H54 (cell line): ENCODE measurements at regions not wholly inside any gene's neighbourhood (a gene's known extent, or its start where the extent isn't known, plus 50 kb on each side); places are given as distances from the start of the nearest gene placed in this dataset.
"Not testable (repeated sequence)": the region's sequence is repeated elsewhere in the genome, so short reads cannot be mapped to it uniquely, and the experiment has no call there.

Source experiments
- DNase-seq: peaks from one replicate; pipeline ENCODE4 v3.0.0; 2011; ENCODE audit warnings: low spot score, mixed read lengths; ENCODE audit not compliant: insufficient read length
- FAIRE-seq: peaks from 3 replicates; lab custom pipeline; 2011; peaks lifted over from hg19 to GRCh38; lab: Jason Lieb, UNC

DNA sequence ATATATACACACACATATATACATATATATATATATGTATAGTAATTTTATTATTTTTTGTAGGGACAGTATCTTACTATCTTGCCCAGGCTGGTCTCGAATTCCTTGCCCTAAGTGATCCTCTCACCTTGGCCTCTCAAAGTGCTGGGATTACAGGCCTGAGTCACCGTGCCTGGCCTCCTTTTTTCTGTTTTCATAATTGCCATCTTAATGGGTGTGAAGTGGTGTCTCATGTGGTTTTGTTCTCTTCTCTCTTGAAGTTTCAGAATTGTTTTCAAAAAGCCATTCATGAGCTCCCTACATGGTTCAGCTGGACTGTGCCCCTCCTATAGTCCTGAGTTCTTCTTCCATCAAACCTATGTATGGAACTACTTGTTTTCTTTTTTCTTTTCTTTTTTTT lies 88.9 kb upstream of the CRYM start:
- FAIRE-seq, DNase-seq: not testable (repeated sequence)

DNA sequence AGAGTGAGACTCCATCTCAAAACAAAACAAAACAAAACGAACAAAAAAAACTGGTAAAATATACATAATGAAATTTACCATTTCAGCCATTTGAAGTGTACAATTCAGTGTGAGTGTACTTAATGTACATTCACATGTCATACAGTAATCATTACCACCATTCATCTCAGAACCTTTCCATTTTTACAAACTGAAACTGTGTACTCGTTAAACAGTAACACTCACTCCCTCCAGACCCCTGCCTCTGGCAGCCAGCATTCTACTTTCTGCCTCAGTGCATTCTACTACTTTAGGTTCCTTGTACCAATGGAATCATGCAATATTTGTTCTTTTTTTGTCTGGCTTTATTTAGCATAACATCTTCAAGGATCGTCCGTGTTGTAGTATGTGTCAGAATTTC lies 87.5 kb upstream of the CRYM start:
- DNase-seq, FAIRE-seq: not testable (repeated sequence)

DNA sequence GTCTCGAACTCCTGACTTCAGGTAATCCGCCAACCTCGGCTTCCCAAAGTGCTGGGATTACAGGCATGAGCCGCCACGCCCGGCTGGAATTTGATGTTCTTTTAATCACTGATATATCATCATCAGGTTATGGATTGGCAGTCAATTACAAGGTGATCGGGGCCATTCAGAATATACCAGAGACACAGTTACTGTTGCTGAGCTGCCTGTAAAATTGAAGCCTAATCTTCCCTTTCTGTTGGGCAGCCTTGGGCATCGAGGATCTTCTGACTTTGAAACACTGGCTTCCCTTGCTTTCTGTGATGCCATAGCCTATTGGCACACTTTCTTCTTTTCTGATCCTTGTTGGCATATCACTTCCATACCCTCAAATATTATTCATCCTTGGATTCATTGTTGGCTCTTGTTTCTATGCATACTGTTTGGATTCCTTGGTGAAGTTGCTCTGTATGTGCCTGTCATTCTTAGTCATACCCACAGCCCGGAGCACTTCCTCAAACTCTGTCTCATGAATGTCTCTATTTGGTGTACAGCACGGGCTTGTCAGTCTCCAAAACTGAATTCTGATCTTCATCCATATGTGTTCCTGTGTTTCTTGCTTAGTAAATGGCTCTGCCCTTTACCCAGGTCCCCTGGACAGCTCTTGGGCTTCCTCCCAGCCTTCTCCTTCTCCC lies 85.6 kb upstream of the CRYM start:
- FAIRE-seq, result peak; percentile 33
- DNase-seq, result not testable (repeated sequence)

DNA sequence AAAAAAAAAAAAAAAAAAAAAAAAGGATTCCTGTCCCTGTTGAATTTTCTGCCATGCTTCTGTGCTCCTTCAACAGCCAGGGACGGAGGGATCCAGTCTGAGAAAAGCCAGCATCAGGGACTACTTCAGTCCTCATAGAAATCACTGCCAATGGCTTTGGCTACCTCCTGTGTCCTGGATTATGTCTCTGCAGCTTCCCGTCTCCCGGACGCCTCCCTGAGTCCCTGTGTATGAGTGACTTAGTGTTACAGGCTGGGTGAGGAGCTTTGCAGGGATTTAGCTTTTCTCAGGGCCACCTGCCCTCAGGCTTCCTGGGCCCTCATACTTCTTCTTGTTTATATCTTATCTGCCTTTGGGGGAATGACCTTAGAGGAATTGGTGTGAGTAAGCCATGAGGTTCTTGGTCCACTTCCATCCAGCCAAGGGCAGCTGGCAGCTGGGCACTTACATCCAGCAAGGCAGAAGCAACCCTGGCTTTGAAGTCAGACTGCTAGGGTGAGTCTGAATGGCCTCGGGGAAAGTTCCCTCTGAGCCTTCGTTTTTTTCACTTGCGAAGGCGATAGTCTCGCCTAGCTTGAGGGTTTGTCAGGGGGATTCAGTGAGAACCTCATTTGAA lies 83.6 kb upstream of the CRYM start:
- DNase-seq (peak; percentile 25), FAIRE-seq (peak; percentile 90)

DNA sequence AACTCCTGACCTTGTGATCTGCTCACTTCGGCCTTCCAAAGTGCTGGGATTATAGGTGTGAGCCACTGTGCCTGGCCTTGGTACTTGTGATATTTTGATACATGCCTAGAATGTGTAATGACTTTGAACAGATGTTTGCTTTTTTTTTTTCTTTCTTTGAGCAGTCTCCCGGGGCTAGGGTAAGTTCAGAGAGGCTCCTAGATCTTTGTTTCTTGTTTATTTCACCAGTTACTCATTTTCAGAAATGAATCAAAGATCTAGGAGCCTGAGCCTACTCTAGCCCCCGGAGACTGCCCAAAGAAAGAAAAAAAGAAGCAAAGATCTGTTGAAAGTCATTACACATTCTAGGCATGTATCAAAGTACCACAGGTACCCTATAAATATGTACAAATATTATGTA lies 83.0 kb upstream of the CRYM start:
- FAIRE-seq, DNase-seq: not testable (repeated sequence)

DNA sequence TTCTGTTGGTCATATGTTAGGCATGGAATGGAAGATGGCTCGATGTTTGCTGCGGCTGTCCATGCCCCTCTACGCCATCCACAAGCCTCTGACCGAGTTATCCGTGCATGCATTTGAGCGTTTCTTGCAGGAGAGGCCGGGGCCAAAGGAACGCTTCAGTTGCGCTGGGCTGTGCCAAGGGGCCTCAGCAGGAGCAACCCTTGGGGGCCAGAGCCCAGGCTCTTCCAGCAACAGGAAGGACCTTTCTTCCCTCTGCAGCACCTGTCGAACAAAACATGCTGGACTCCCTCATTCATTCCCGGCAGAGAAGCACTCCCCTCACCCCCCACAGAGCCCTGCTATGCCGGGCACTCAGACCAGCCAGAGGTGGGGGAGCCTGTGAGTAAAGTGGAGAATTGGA lies 81.4 kb upstream of the CRYM start:
- not testable (repeated sequence) for FAIRE-seq, DNase-seq

DNA sequence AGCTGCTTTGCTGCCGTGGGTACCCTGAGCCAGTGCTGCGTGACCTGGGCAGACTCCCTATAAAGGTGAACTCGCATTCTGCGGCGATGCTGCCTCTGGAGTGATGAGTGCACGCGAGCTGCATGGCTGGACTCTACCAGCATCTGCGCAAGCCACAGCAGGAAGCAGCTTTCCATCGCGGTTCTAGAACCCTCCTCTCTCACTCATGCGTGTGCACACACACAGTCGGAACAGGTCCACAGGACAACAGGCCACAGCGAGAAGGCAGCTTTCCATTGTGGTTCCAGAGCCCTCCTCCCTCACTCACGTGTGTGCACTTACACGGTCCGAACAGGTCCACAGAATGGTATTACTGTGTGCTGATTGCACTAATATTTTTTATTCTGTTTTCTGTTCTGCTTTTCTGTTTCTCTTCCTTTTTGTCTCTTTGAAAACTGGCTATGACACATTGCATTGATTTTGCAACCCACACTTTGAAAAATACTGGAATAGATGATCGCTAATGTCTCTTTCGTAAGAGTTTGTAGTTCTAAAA lies 80.2 kb upstream of the CRYM start:
- DNase-seq, FAIRE-seq: not testable (repeated sequence)

DNA sequence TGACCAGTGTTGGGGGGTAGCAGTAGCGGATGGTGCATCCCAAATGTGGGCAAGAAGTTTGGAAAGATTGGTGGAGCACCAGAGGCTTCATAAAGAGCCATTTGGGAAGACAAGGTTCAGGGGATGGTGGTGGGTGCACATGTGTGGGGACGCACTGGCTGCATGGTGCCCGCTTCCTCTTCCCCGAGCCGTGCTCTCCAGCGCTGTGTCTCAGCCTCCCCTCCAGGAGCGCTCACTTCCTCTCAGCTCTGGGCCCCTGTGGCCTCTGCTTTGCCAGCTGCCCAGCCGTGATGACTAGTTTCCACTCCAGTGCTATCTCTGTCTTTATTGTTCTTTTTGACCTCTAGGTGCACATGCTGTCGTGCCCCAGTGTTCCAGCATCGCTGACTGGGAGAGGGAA lies 78.2 kb upstream of the CRYM start:
- not testable (repeated sequence) for DNase-seq, FAIRE-seq

DNA sequence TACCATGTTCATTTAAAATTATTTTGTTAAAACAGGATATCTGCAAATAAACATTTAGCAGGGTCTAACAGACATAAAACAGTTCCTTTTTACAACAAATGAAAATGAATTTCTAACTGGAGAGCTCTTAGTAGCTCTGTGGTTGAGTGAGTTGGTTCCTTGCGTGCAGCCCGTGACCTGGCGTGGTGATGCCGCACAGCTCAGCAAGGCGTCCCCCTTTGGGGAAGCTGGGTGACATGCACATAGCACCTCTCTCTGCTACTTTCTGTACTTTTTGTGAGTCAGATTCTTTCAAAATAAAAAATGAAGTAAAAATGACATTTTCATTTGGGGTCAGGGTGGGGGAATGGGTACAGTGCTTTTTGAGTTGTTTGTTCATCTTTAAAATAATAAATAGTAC lies 73.3 kb upstream of the CRYM start:
- DNase-seq, FAIRE-seq: not testable (repeated sequence)

DNA sequence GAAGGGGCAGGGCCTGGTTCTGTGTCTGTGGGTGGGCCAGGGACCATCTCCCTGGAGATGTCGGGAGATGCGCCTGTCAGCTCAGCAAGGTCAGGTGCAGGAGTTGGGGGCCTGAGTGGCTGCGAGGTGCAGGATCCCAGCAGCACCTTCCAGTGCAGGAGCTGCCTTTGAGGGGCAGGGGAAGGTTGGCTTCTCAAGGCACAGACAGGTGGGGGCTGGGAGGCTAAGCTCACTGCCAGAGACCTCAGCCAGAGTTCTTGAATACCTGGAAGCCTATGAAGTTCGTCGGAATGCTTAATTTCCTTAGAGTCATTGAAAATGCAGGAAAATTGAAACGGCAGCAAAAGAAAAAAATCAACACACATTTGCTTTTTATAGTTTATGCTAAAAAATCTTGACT lies 72.8 kb upstream of the CRYM start:
- FAIRE-seq, DNase-seq: not testable (repeated sequence)

DNA sequence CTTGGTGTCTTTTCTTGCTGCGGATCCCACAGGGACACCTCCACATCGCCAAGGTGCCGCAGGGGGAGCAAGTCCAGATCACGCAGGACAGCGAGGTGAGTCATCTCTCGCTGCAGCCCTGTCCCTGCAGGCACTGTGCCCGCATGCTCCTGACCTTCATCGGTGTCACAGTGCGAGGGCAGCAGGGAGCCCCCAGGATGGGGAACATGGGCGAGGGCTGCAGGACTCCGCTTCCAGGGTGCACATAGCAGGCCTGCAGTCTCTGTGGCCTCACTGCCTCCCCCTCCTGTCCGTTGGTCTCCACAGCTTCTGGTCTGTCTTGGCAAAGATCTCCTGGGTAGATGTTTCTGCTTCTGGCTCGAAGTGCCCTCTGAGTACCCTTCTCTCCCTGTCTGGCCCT lies 71.2 kb upstream of the CRYM start:
- not testable (repeated sequence) for DNase-seq, FAIRE-seq

DNA sequence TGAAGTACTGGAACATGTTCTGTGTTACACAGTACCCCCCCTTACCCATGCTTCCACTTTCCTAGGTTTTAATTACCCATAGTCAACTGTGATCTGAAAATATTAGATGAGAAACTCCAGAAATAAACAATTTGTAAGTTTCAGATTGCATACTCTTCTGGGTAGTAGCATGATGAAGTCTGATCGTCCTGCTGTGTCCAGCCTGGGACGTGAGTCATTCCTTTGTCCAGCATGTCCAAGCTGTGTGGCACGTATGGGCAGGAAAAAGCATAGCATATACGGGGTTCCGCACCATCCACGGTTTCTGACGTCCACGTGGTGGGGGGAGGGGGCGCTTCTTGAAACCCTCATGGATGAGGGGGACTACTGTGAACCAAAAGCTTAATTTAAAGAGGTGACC lies 70.7 kb upstream of the CRYM start:
- not testable (repeated sequence) for DNase-seq, FAIRE-seq

DNA sequence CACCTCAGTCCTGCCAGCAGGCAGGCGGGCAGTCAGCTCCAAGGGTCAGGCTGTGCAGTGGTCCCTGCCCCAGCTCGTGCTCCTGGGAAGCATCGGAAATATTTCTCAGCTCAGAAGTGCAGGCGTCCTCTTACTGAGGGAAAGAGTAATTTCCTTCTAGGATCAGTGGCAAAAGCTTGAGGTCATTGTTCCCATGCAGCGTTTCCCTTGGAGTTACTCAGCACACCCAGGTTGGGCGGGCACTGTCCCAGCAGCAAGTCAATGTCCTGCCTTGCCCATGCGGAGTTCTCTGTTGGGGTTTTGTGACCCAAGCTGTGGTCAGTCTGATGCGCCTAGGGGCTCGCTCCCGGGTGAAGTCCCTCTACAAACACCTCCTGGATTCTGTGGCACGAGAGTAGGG lies 69.4 kb upstream of the CRYM start:
- FAIRE-seq, DNase-seq: not testable (repeated sequence)

DNA sequence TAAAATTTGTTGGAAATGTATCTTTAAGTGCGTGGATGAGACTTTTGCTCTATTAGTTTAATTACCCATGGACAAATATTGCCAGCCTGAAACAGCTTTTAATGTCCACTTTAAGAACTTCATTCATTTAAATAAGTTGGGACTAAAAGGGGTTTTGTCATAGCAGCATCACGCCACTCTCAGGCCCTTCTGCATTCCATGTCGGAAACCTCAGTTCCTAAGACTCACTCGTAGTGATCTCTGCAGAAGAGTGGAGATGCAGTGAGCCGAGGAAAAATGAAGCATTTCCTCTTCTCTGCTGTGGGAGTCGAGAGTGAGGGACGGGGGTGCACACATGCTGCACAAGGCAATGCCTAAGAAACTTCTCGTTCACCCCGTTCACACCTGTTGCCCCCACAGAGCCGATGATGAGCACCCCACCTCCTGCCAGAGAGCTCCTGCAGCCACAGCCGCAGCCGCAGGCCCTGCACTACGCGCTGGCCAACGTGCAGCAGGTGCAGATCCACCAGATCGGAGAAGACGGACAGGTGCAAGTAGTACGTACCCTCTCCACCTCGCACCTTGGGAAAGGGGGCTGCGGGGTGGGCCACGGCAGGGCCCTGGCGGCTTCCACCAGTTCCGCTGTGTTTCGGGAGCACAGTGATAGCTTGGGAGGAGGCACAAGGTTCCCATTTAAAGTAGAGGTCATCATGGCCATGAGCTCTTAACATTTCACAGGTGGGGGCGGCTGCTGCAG lies 68.8 kb upstream of the CRYM start:
- FAIRE-seq, DNase-seq: not testable (repeated sequence)

DNA sequence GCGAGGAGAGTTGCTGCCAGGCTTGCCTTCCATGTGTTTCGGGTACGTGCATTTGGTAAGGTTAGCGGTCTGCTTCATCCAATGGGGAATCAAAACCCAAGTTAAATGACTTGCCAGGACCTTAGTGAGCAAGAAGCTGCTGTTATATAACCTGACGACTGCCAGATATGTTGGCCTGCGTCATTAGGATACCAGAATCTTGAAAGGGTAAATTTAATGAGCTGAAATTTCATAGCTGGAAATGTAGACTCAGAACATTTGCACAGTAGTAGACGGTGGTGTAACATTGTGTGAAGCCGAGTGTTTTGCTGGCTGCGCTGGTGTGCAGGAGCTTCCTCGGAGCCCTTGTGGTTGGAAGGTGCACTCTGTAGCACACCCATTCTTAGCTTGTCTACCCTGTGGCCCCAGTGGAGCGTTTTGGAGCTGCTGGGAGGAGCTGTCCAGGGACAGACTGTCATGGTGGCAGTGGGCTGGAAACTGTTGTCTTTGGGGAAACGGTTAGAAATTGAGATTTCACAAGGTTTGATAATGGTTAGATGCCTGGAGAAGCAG lies 66.3 kb upstream of the CRYM start:
- FAIRE-seq, DNase-seq: not testable (repeated sequence)
